Neural progenitor cell (in vitro differentiated cells): ENCODE measurements at regions not wholly inside any gene's neighbourhood (a gene's known extent, or its start where the extent isn't known, plus 50 kb on each side); places are given as distances from the start of the nearest gene placed in this dataset.
A peak's percentile ranks its signal among the peaks of the same experiment; 100 is the strongest.

Experiments
- DNase-seq: peaks from one replicate; pipeline ENCODE4 v3.0.0-alpha.2; 2016; ENCODE audit warnings: low spot score
- H2AFZ ChIP-seq: fragments of 200-600 bp; sonication (generic); replicated peaks from 2 replicates; pipeline ENCODE4 v1.6.1; 2016; ENCODE audit warnings: antibody characterized with exemption
- H3F3A ChIP-seq: fragments of 200-600 bp; sonication (generic); 2 replicates; pipeline ENCODE4 v1.6.1; 2016; ENCODE audit warnings: antibody characterized with exemption, low read depth
- H3K27ac ChIP-seq: fragments of 200-600 bp; sonication (generic); 2 replicates; pipeline ENCODE4 v1.5.1; 2016; ENCODE audit warnings: mild to moderate bottlenecking
- H3K27me3 ChIP-seq: fragments of 200-600 bp; sonication (generic); 2 replicates; pipeline ENCODE4 v1.6.1; 2016; ENCODE audit warnings: mild to moderate bottlenecking, moderate library complexity
- H3K36me3 ChIP-seq: fragments of 200-600 bp; sonication (generic); 2 replicates; pipeline ENCODE4 v1.5.1; 2016
- H3K4me1 ChIP-seq: fragments of 200-600 bp; sonication (generic); 2 replicates; pipeline ENCODE4 v1.6.1; 2016; ENCODE audit warnings: mixed run types
- H3K4me2 ChIP-seq: fragments of 200-600 bp; sonication (generic); 2 replicates; pipeline ENCODE4 v1.6.1; 2016
- H3K4me3 ChIP-seq: fragments of 200-600 bp; sonication (generic); 2 replicates; pipeline ENCODE4 v1.5.1; 2016
- H3K79me2 ChIP-seq: fragments of 200-600 bp; sonication (generic); 2 replicates; pipeline ENCODE4 v1.6.1; 2016; ENCODE audit warnings: low read depth
- H3K9ac ChIP-seq: fragments of 200-600 bp; sonication (generic); 2 replicates; pipeline ENCODE4 v1.6.1; 2016
- H3K9me3 ChIP-seq: fragments of 200-600 bp; sonication (generic); 2 replicates; pipeline ENCODE4 v1.5.1; 2016; ENCODE audit warnings: low read depth
- H4K20me1 ChIP-seq: fragments of 200-600 bp; sonication (generic); 2 replicates; pipeline ENCODE4 v1.6.1; 2016; ENCODE audit warnings: low read depth
- H3K27ac Mint-ChIP-seq: 3 replicates; pipeline ENCODE4 v1.8.0; 2021; ENCODE audit warnings: mixed read lengths
- H3K27me3 Mint-ChIP-seq: 2 replicates; pipeline ENCODE4 v1.8.0; 2022; ENCODE audit warnings: low read depth, mild to moderate bottlenecking, inconsistent platforms, moderate library complexity, mixed read lengths; ENCODE audit not compliant: insufficient read depth
- H3K36me3 Mint-ChIP-seq: 3 replicates; pipeline ENCODE4 v1.8.0; 2021; ENCODE audit warnings: mixed read lengths
- H3K4me1 Mint-ChIP-seq: 3 replicates; pipeline ENCODE4 v1.8.0; 2021; ENCODE audit warnings: mixed read lengths
- H3K4me3 Mint-ChIP-seq: 3 replicates; pipeline ENCODE4 v1.8.0; 2021; ENCODE audit warnings: mild to moderate bottlenecking, moderate library complexity, mixed read lengths
- H3K9me3 Mint-ChIP-seq: 3 replicates; pipeline ENCODE4 v1.8.0; 2020; ENCODE audit warnings: mixed read lengths
- EZH2 ChIP-seq: fragments of 200-600 bp; sonication (generic); IDR thresholded peaks from 2 replicates; pipeline ENCODE4 v1.6.1; 2017; ENCODE audit warnings: antibody characterized with exemption, mild to moderate bottlenecking, moderate library complexity
- EZH2phosphoT487 ChIP-seq: fragments of 200-600 bp; sonication (generic); IDR thresholded peaks from 2 replicates; pipeline ENCODE4 v1.6.1; 2017; ENCODE audit warnings: antibody characterized with exemption
- TF ChIP-seq, protein P1 (sequence below): fragments of 200-600 bp; sonication (generic); IDR thresholded peaks from 2 replicates; pipeline ENCODE4 v1.5.1; 2017; ENCODE audit warnings: antibody characterized with exemption, mild to moderate bottlenecking

DNA sequence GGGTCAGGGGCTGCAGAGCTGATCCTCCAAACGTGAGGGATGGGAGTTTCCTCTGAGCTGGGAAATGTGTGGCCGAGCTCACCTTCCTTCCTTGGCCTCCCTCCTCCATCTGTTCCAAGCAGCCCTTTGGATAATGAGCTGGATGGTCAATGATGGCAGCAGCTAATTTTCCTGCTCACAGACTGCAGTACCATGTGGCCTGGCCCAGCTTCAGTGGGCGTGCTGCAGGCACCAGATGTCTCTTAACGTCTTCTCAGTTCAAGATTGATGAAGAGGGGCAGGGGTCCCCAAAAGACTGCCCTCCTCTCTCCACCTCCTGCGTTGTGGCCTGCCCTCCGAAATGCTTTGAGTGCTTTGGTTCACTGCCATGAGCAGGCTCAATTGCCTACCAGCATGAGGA, 86.0 kb downstream of the UBIAD1 start:
- Mint-ChIP-seq H3K9me3 (peaks cover 2% of the 10 kb centered on the region), H3K27ac (peak overlapping the region; percentile 79), H3K4me3 (peak overlapping the region; percentile 46), H3K36me3 (no peaks in the 10 kb centered on the region), H3K27me3 (peaks cover 14% of the 10 kb centered on the region), H3K4me1 (peaks cover 82% of the 10 kb centered on the region)
- H3K36me3 ChIP-seq: no peaks in the 10 kb centered on the region
- no peak overlapping the region for H3K9ac ChIP-seq
- H2AFZ ChIP-seq: no peak overlapping the region
- H3K27ac ChIP-seq: no peak overlapping the region
- no peaks in the 10 kb centered on the region for H4K20me1 ChIP-seq
- peaks cover 8% of the 10 kb centered on the region for H3F3A ChIP-seq
- no peak for DNase-seq
- no peaks in the 10 kb centered on the region for H3K27me3 ChIP-seq
- TF ChIP-seq EZH2phosphoT487 (no peak), EZH2 (no peak)
- TF ChIP-seq, protein P1, sequence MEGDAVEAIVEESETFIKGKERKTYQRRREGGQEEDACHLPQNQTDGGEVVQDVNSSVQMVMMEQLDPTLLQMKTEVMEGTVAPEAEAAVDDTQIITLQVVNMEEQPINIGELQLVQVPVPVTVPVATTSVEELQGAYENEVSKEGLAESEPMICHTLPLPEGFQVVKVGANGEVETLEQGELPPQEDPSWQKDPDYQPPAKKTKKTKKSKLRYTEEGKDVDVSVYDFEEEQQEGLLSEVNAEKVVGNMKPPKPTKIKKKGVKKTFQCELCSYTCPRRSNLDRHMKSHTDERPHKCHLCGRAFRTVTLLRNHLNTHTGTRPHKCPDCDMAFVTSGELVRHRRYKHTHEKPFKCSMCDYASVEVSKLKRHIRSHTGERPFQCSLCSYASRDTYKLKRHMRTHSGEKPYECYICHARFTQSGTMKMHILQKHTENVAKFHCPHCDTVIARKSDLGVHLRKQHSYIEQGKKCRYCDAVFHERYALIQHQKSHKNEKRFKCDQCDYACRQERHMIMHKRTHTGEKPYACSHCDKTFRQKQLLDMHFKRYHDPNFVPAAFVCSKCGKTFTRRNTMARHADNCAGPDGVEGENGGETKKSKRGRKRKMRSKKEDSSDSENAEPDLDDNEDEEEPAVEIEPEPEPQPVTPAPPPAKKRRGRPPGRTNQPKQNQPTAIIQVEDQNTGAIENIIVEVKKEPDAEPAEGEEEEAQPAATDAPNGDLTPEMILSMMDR: no peak
- peaks cover 21% of the 10 kb centered on the region for H3K4me1 ChIP-seq
- H3K4me3 ChIP-seq: no peak overlapping the region
- no peaks in the 10 kb centered on the region for H3K79me2 ChIP-seq
- no peaks in the 10 kb centered on the region for H3K9me3 ChIP-seq
- no peak overlapping the region for H3K4me2 ChIP-seq

GRCh38 chr1:11362547-11363021, 89.6 kb downstream of the UBIAD1 start:
- Histone ChIP-seq H3K9me3 (no peaks in the 10 kb centered on the region), H3K27me3 (no peaks in the 10 kb centered on the region), H3K9ac (no peak overlapping the region), H3F3A (no peaks in the 10 kb centered on the region), H3K4me1 (peaks cover 1% of the 10 kb centered on the region), H2AFZ (no peak overlapping the region), H3K4me2 (no peak overlapping the region), H3K4me3 (no peak overlapping the region), H3K79me2 (no peaks in the 10 kb centered on the region), H3K36me3 (no peaks in the 10 kb centered on the region), H3K27ac (no peak overlapping the region), H4K20me1 (no peaks in the 10 kb centered on the region)
- H3K4me3 Mint-ChIP-seq: peak overlapping the region; percentile 26
- TF ChIP-seq EZH2phosphoT487 (no peak), EZH2 (no peak)
- TF ChIP-seq, protein P1: no peak
- H3K9me3 Mint-ChIP-seq: peaks cover 2% of the 10 kb centered on the region
- peak overlapping the region; percentile 22 for H3K27ac Mint-ChIP-seq
- no peaks in the 10 kb centered on the region for H3K36me3 Mint-ChIP-seq
- DNase-seq: no peak
- peaks cover 5% of the 10 kb centered on the region for H3K27me3 Mint-ChIP-seq
- peaks cover 65% of the 10 kb centered on the region for H3K4me1 Mint-ChIP-seq

DNA sequence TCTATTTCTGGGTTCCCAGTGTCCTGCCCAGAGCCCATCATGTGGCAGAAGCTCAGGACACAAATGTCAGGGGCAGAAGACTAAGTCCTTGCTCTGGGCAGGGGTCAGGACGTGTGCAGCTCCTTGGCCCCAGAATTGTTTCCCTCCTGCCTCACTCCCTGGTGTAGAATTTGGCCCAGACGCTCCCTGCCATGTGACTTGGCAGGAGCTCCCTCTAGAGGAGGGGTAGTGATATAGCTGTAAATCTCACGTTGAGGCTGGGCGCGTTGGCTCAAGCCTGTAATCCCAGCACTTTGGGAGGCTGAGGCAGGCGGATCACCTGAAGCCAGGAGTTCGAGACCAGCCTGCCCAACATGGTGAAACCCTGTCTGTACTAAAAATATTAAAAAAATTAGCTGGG, 91.2 kb downstream of the UBIAD1 start:
- Histone ChIP-seq H3K4me3 (no peak overlapping the region), H3K27me3 (no peaks in the 10 kb centered on the region), H3K9me3 (no peaks in the 10 kb centered on the region), H3K36me3 (no peaks in the 10 kb centered on the region), H3K79me2 (no peaks in the 10 kb centered on the region), H2AFZ (no peak overlapping the region), H4K20me1 (no peaks in the 10 kb centered on the region), H3K4me2 (no peak overlapping the region), H3K4me1 (no peaks in the 10 kb centered on the region), H3K27ac (no peak overlapping the region), H3K9ac (no peak overlapping the region), H3F3A (no peaks in the 10 kb centered on the region)
- no peak for TF ChIP-seq EZH2phosphoT487
- TF ChIP-seq, protein P1: peak; percentile 34
- TF ChIP-seq EZH2: no peak
- H3K27me3 Mint-ChIP-seq: peaks cover 4% of the 10 kb centered on the region
- H3K4me3 Mint-ChIP-seq: no peak overlapping the region
- H3K36me3 Mint-ChIP-seq: no peaks in the 10 kb centered on the region
- peaks cover 2% of the 10 kb centered on the region for H3K9me3 Mint-ChIP-seq
- peaks cover 49% of the 10 kb centered on the region for H3K4me1 Mint-ChIP-seq
- DNase-seq: no peak
- H3K27ac Mint-ChIP-seq: no peak overlapping the region
